Psoas muscle (tissue), 7 donors: ENCODE measurements at regions not wholly inside any gene's neighbourhood (a gene's known extent, or its start where the extent isn't known, plus 50 kb on each side); places are given as distances from the start of the nearest gene placed in this dataset.

Experiments
- ATAC-seq, 4 donors: fragments of 200-7000 bp; cut with Tn5 transposase; one replicate each; pipeline ENCODE4 v1.9.1; 2020; ENCODE audit warnings: moderate library complexity in 3 of 4, mild to moderate bottlenecking in 2 of 4
- DNase-seq, 2 donors: peaks; one replicate each; pipeline ENCODE4 v3.0.0-alpha.2; 2020
- H3K27ac ChIP-seq: fragments of 200-600 bp; one replicate; pipeline ENCODE4 v1.8.0; 2022
- H3K27me3 ChIP-seq, 3 donors: fragments of 200-600 bp in 1 of 3; one replicate each; pipeline versions ENCODE4 v1.6.1 to v1.8.0; 2013 to 2022; ENCODE audit warnings: low read length in 2 of 3, mild to moderate bottlenecking in 2 of 3, moderate library complexity in 1 of 3; ENCODE audit not compliant: insufficient read depth in 3 of 3
- H3K36me3 ChIP-seq, 2 donors: fragments of 200-600 bp in 1 of 2; one replicate each; pipeline versions ENCODE4 v1.6.1 to v1.8.0; 2013 to 2022; ENCODE audit warnings: low read depth in 1 of 2, mild to moderate bottlenecking in 1 of 2, moderate library complexity in 1 of 2; ENCODE audit not compliant: insufficient read depth in 1 of 2
- H3K4me1 ChIP-seq: fragments of 200-600 bp; one replicate; pipeline ENCODE4 v1.8.0; 2022
- H3K4me3 ChIP-seq: fragments of 200-600 bp; one replicate; pipeline ENCODE4 v1.8.0; 2022; ENCODE audit warnings: mild to moderate bottlenecking
- H3K9me3 ChIP-seq: fragments of 200-600 bp; one replicate; pipeline ENCODE4 v1.8.0; 2022
- WGBS, 3 donors: extraction: QIAGEN DNeasy Blood & Tissue Kit; methylation state at CpG; one replicate each; pipeline versions ENCODE4 v1.1.6 to v1.1.7; 2013; 5-methylcytosine and 5-hydroxymethylcytosine counted together
- intact Hi-C, 2 donors: fragments of 100-400 bp; cut with DNase I; formaldehyde crosslinking; loops; one replicate each; pipeline versions ENCODE4 v1.11.0 to v1.14.2; 2022
- TF ChIP-seq, protein P1 (sequence below): fragments of 200-600 bp; IDR thresholded peaks from one replicate; pipeline ENCODE4 v1.8.0; 2022; ENCODE audit warnings: antibody characterized with exemption
- donor health status: healthy with polysubstance abuse.
- donor health status: DM: no; HTN: no; CAD: no; lungs with moderate emphysema.
- donor health status: Bipolar disorder and iron deficiency.
- donor health status: healthy.
- donor health status: DM: yes; HTN: yes; CAD: no.
- donor health status: DM: no; HTN: no; CAD: no.
- donor health status: DM: yes; HTN: yes; CAD: no.

DNA sequence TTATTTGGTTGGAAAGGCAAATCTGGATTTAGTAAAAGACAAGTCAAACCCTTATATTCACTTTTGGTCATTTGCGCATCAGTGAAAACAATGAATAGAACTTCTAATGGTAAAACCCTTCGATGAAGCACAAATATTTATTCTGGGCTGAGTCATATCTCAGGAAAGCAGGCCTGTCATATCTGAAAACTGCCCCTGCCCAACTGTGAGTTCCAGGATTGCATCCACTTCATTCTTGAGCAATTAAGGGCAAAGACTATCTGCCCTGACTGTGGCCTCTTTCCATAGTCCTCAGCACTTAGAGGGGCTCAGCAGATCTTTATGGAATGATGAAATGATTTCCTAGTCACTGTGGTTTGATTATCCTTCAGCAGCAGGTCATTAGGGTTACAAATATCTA is 795.2 kb upstream of the ID2 start:
- H3K9me3 ChIP-seq = peaks cover 1% of the 10 kb centered on the region
- no peak overlapping the region for H3K4me3 ChIP-seq
- H3K4me1 ChIP-seq = no peaks in the 10 kb centered on the region
- TF ChIP-seq, protein P1, sequence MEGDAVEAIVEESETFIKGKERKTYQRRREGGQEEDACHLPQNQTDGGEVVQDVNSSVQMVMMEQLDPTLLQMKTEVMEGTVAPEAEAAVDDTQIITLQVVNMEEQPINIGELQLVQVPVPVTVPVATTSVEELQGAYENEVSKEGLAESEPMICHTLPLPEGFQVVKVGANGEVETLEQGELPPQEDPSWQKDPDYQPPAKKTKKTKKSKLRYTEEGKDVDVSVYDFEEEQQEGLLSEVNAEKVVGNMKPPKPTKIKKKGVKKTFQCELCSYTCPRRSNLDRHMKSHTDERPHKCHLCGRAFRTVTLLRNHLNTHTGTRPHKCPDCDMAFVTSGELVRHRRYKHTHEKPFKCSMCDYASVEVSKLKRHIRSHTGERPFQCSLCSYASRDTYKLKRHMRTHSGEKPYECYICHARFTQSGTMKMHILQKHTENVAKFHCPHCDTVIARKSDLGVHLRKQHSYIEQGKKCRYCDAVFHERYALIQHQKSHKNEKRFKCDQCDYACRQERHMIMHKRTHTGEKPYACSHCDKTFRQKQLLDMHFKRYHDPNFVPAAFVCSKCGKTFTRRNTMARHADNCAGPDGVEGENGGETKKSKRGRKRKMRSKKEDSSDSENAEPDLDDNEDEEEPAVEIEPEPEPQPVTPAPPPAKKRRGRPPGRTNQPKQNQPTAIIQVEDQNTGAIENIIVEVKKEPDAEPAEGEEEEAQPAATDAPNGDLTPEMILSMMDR = no peak
- no peaks in the 10 kb centered on the region for H3K27me3 ChIP-seq
- H3K27ac ChIP-seq = no peak overlapping the region
- intact Hi-C loops = no loop called here
- DNase-seq (no peak), ATAC-seq (no peak)
- H3K36me3 ChIP-seq = no peaks in the 10 kb centered on the region
- WGBS, 3 donors = 94 to 99% (median 97%) methylated on average over 2 of the region's 2 CpGs

DNA sequence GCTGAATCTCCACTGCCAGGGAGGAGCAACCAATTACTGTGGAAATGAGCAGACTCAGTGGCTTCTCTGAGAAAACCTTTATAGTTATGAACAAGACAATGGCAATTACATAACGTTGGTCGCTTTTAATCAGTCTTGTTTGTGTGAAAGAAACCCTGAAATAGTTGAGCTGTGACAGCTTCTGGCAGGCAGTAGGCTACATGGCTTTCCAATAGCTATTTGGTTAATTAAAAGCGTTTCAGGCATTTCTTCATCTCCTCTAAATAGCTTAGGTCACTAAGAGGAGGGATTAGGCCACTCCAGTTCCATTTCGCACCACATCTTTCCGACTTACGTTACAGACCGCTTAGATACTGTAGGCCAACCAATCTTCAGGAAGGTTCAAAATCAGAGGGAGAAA is 794.4 kb upstream of the ID2 start:
- Histone ChIP-seq H3K4me3 (no peak overlapping the region), H3K4me1 (no peaks in the 10 kb centered on the region), H3K27me3 (no peaks in the 10 kb centered on the region), H3K27ac (no peak overlapping the region), H3K9me3 (peaks cover 4% of the 10 kb centered on the region), H3K36me3 (no peaks in the 10 kb centered on the region)
- DNase-seq (no peak), ATAC-seq (no peak)
- intact Hi-C loops = no loop called here
- 58 to 62% (median 58%) methylated on average over 7 of the region's 7 CpGs for WGBS, 3 donors
- TF ChIP-seq, protein P1 = no peak

DNA sequence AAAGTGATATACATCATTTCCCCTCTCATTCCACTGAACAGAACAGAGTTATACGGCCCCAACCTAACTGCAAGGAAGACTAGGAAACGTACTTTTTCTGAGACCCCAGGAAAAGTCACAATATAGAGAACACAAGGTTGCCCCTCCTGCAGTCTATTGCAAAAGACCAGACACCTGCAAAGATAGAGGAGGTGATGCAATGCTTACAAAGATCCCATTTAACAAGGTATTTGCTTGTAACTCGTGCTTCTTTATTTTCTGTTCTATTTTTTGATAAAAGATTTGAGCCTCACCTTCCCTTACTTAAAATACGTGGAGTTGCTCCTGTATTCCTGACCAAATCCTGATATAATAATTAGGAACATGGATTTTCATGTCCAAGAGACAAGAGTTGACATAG is 793.0 kb upstream of the ID2 start:
- DNase-seq (no peak), ATAC-seq (no peak)
- Histone ChIP-seq H3K4me3 (no peak overlapping the region), H3K36me3 (no peaks in the 10 kb centered on the region), H3K9me3 (peaks cover 4% of the 10 kb centered on the region), H3K27me3 (no peaks in the 10 kb centered on the region), H3K27ac (no peak overlapping the region), H3K4me1 (no peaks in the 10 kb centered on the region)
- WGBS, 3 donors = 67 to 72% (median 71%) methylated on average over 4 of the region's 4 CpGs
- intact Hi-C loops = no loop called here
- TF ChIP-seq, protein P1 = no peak

DNA sequence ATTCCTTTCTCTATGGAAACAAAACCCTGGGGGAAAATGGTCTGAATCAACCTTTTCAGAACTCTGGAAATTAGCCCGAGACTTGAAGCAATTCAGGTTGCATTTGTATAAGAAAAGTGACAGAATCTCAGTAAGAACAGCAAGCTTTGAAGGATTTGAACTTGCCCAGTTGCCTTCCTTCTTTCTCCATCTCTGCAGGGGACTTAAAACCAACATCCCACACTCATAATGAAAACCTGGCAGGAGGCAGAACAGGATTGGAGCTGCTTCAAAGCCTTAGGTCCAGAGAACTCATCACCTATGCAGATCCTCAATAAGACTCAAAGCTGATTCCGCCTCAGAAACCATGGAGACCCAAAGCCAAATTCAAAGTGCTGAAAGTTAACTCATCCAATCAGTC is 790.5 kb upstream of the ID2 start:
- 82 to 84% (median 82%) methylated on average over 2 of the region's 2 CpGs for WGBS, 3 donors
- Histone ChIP-seq H3K27me3 (no peaks in the 10 kb centered on the region), H3K36me3 (no peaks in the 10 kb centered on the region), H3K9me3 (peaks cover 4% of the 10 kb centered on the region), H3K4me1 (no peaks in the 10 kb centered on the region), H3K27ac (no peak overlapping the region), H3K4me3 (no peak overlapping the region)
- DNase-seq (no peak), ATAC-seq (no peak)
- TF ChIP-seq, protein P1 = no peak
- intact Hi-C loops = no loop called here

DNA sequence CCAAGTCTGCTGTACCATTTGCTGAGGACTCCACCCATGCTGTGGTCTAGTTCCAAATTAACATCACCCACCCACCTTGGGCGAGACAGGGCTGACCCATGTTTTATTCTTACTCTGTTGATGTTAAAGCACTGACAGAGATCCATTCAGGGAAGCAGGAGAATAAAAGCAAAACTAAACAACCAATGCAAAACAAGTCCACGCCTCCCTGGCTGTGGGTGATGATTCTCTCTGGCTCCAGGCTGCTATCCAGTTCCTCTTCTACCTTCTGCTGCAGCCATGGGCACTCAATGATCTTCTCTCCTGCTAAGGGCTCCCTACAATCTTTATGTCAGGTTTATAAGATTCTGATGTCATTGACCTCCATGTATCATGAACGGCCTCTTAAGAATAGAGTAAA is 786.6 kb upstream of the ID2 start:
- H3K9me3 ChIP-seq = peaks cover 4% of the 10 kb centered on the region
- intact Hi-C loops = no loop called here

More for the DNA sequence above, 786.6 kb upstream of the ID2 start:
- ATAC-seq = no peak
- Histone ChIP-seq H3K27me3 (no peaks in the 10 kb centered on the region), H3K27ac (no peak overlapping the region), H3K4me1 (no peaks in the 10 kb centered on the region), H3K4me3 (no peak overlapping the region), H3K36me3 (no peaks in the 10 kb centered on the region)
- TF ChIP-seq, protein P1 = no peak
- DNase-seq = no peak
- 82 to 88% (median 84%) methylated on average over 3 of the region's 3 CpGs for WGBS, 3 donors
